Activated T-helper 1 cell treated with anti-CD3 and anti-CD28 coated beads, Interleukin-12 subunit alpha, Interleukin-12 subunit beta, Interleukin-2, Interleukin-4 antibody, amounts not matched to agents 30 ng/mL and 10 ng/mL and 1 ng/mL, durations not matched to agents 14 hours and 24 hours and 36 hours (primary cell): ENCODE measurements at regions not wholly inside any gene's neighbourhood (a gene's known extent, or its start where the extent isn't known, plus 50 kb on each side); places are given as distances from the start of the nearest gene placed in this dataset.

Experiments
- DNase-seq: peaks from one replicate; pipeline ENCODE4 v3.0.0; 2021; ENCODE audit warnings: low spot score
- H3K27ac Mint-ChIP-seq: one replicate; pipeline ENCODE4 v1.8.0; 2021; ENCODE audit warnings: mild to moderate bottlenecking, mixed read lengths
- H3K27me3 Mint-ChIP-seq: one replicate; pipeline ENCODE4 v1.8.0; 2022; ENCODE audit warnings: mild to moderate bottlenecking, moderate library complexity, mixed read lengths; ENCODE audit not compliant: insufficient read depth
- H3K36me3 Mint-ChIP-seq: one replicate; pipeline ENCODE4 v1.8.0; 2021; ENCODE audit warnings: low read depth, mixed read lengths
- H3K4me1 Mint-ChIP-seq: one replicate; pipeline ENCODE4 v1.8.0; 2021; ENCODE audit warnings: low read depth, mixed read lengths
- H3K4me3 Mint-ChIP-seq: one replicate; pipeline ENCODE4 v1.8.0; 2021; ENCODE audit warnings: mild to moderate bottlenecking, moderate library complexity, mixed read lengths
- H3K9me3 Mint-ChIP-seq: one replicate; pipeline ENCODE4 v1.8.0; 2021; ENCODE audit warnings: mixed read lengths
- intact Hi-C: fragments of 100-400 bp; cut with micrococcal nuclease; formaldehyde crosslinking; loops from one replicate; pipeline ENCODE4 v1.15.1; 2024

- Mint-ChIP-seq H3K9me3 (no peaks in the 10 kb centered on the region), H3K27me3 (no peaks in the 10 kb centered on the region), H3K4me1 (no peaks in the 10 kb centered on the region), H3K27ac (no peak overlapping the region), H3K4me3 (no peak overlapping the region), H3K36me3 (no peaks in the 10 kb centered on the region)
- no peak for DNase-seq
- intact Hi-C loops, result no loop called here
These were observed 295.5 kb upstream of the DPYD start for GRCh38 chr1:98216304-98216703.

- Mint-ChIP-seq H3K4me1 (no peaks in the 10 kb centered on the region), H3K4me3 (no peak overlapping the region), H3K27ac (no peak overlapping the region), H3K36me3 (no peaks in the 10 kb centered on the region), H3K27me3 (peaks cover 2% of the 10 kb centered on the region), H3K9me3 (no peaks in the 10 kb centered on the region)
- DNase-seq, result no peak
- intact Hi-C loops, result no loop called here
These were observed 290.5 kb upstream of the DPYD start for GRCh38 chr1:98211271-98211845.

GRCh38 chr1:98210563-98210962 lies 289.7 kb upstream of the DPYD start:
- Mint-ChIP-seq H3K4me1 (no peaks in the 10 kb centered on the region), H3K27me3 (peaks cover 2% of the 10 kb centered on the region), H3K36me3 (no peaks in the 10 kb centered on the region), H3K9me3 (no peaks in the 10 kb centered on the region), H3K4me3 (no peak overlapping the region), H3K27ac (no peak overlapping the region)
- DNase-seq, result no peak
- intact Hi-C loops, result no loop called here

GRCh38 chr1:98210064-98210463 lies 289.2 kb upstream of the DPYD start:
- intact Hi-C loops, result no loop called here
- Mint-ChIP-seq H3K36me3 (no peaks in the 10 kb centered on the region), H3K4me3 (no peak overlapping the region), H3K27ac (no peak overlapping the region), H3K27me3 (peaks cover 2% of the 10 kb centered on the region), H3K4me1 (no peaks in the 10 kb centered on the region), H3K9me3 (no peaks in the 10 kb centered on the region)
- no peak for DNase-seq

- peaks cover 4% of the 10 kb centered on the region for H3K27me3 Mint-ChIP-seq
- no peaks in the 10 kb centered on the region for H3K4me1 Mint-ChIP-seq
- H3K27ac Mint-ChIP-seq, result no peak overlapping the region
- no peaks in the 10 kb centered on the region for H3K9me3 Mint-ChIP-seq
- no peak for DNase-seq
- no peaks in the 10 kb centered on the region for H3K36me3 Mint-ChIP-seq
- H3K4me3 Mint-ChIP-seq, result no peak overlapping the region
- intact Hi-C loops, result no loop called here
These were observed 284.6 kb upstream of the DPYD start for GRCh38 chr1:98205291-98206017.

GRCh38 chr1:98203466-98203865 lies 282.6 kb upstream of the DPYD start:
- H3K4me1 Mint-ChIP-seq, result no peaks in the 10 kb centered on the region
- H3K9me3 Mint-ChIP-seq, result no peaks in the 10 kb centered on the region
- no peaks in the 10 kb centered on the region for H3K36me3 Mint-ChIP-seq
- no peak overlapping the region for H3K4me3 Mint-ChIP-seq
- intact Hi-C loops, result no loop called here
- peaks cover 2% of the 10 kb centered on the region for H3K27me3 Mint-ChIP-seq
- DNase-seq, result no peak
- no peak overlapping the region for H3K27ac Mint-ChIP-seq

GRCh38 chr1:98201666-98202081 lies 280.8 kb upstream of the DPYD start:
- Mint-ChIP-seq H3K4me3 (no peak overlapping the region), H3K27me3 (peaks cover 2% of the 10 kb centered on the region), H3K4me1 (no peaks in the 10 kb centered on the region), H3K36me3 (no peaks in the 10 kb centered on the region), H3K27ac (no peak overlapping the region), H3K9me3 (no peaks in the 10 kb centered on the region)
- no peak for DNase-seq
- intact Hi-C loops, result no loop called here

GRCh38 chr1:98197356-98197755 lies 276.5 kb upstream of the DPYD start:
- Mint-ChIP-seq H3K27me3 (peaks cover 2% of the 10 kb centered on the region), H3K9me3 (no peaks in the 10 kb centered on the region), H3K4me1 (no peaks in the 10 kb centered on the region), H3K27ac (no peak overlapping the region), H3K36me3 (no peaks in the 10 kb centered on the region), H3K4me3 (no peak overlapping the region)
- intact Hi-C loops, result no loop called here
- DNase-seq, result no peak

GRCh38 chr1:98196012-98196411 lies 275.2 kb upstream of the DPYD start:
- Mint-ChIP-seq H3K4me3 (no peak overlapping the region), H3K27ac (no peak overlapping the region), H3K36me3 (no peaks in the 10 kb centered on the region), H3K9me3 (no peaks in the 10 kb centered on the region), H3K4me1 (no peaks in the 10 kb centered on the region), H3K27me3 (no peaks in the 10 kb centered on the region)
- intact Hi-C loops, result no loop called here
- DNase-seq, result no peak

GRCh38 chr1:98188774-98189173 lies 267.9 kb upstream of the DPYD start:
- Mint-ChIP-seq H3K36me3 (no peaks in the 10 kb centered on the region), H3K4me3 (no peak overlapping the region), H3K27ac (no peak overlapping the region), H3K9me3 (no peaks in the 10 kb centered on the region), H3K27me3 (peaks cover 4% of the 10 kb centered on the region), H3K4me1 (no peaks in the 10 kb centered on the region)
- no peak for DNase-seq
- intact Hi-C loops, result no loop called here

- H3K36me3 Mint-ChIP-seq, result no peaks in the 10 kb centered on the region
- no peaks in the 10 kb centered on the region for H3K4me1 Mint-ChIP-seq
- H3K27ac Mint-ChIP-seq, result no peak overlapping the region
- H3K4me3 Mint-ChIP-seq, result no peak overlapping the region
- no peaks in the 10 kb centered on the region for H3K9me3 Mint-ChIP-seq
- intact Hi-C loops, result no loop called here
- peaks cover 7% of the 10 kb centered on the region for H3K27me3 Mint-ChIP-seq
- no peak for DNase-seq
These were observed 264.0 kb upstream of the DPYD start for GRCh38 chr1:98184856-98185255.

- intact Hi-C loops, result no loop called here
- H3K27me3 Mint-ChIP-seq, result peaks cover 4% of the 10 kb centered on the region
- no peak for DNase-seq
- H3K27ac Mint-ChIP-seq, result no peak overlapping the region
- H3K9me3 Mint-ChIP-seq, result no peaks in the 10 kb centered on the region
- H3K36me3 Mint-ChIP-seq, result no peaks in the 10 kb centered on the region
- H3K4me1 Mint-ChIP-seq, result no peaks in the 10 kb centered on the region
- H3K4me3 Mint-ChIP-seq, result no peak overlapping the region
These were observed 260.4 kb upstream of the DPYD start for GRCh38 chr1:98181036-98181764.

GRCh38 chr1:98179151-98179773 lies 258.4 kb upstream of the DPYD start:
- Mint-ChIP-seq H3K27ac (no peak overlapping the region), H3K27me3 (peaks cover 2% of the 10 kb centered on the region), H3K4me3 (no peak overlapping the region), H3K36me3 (no peaks in the 10 kb centered on the region), H3K4me1 (no peaks in the 10 kb centered on the region), H3K9me3 (no peaks in the 10 kb centered on the region)
- intact Hi-C loops, result no loop called here
- DNase-seq, result no peak
